ENCODE measurements at regions not wholly inside any gene's neighbourhood (a gene's known extent, or its start where the extent isn't known, plus 50 kb on each side); places are given as distances from the start of the nearest gene placed in this dataset.

- FAIRE-seq (no peak), DNase-seq (ENCODE audit: low read depth) (no peak)
- no peaks in the 10 kb centered on the region for H3K9me3 ChIP-seq (ENCODE audit: insufficient read depth, low read depth, low read length)
- H2AFZ ChIP-seq (ENCODE audit: low read depth, low read length): no peak overlapping the region
- peaks cover 41% of the 10 kb centered on the region for H3K27me3 Mint-ChIP-seq (ENCODE audit: low read depth, unreplicated experiment)
- peaks cover 4% of the 10 kb centered on the region for H3K9me3 Mint-ChIP-seq (ENCODE audit: unreplicated experiment)
- H3K79me2 ChIP-seq (ENCODE audit: insufficient read depth, low read length): no peaks in the 10 kb centered on the region
- no peak overlapping the region for H3K27ac Mint-ChIP-seq (ENCODE audit: unreplicated experiment)
- no peaks in the 10 kb centered on the region for H3K36me3 ChIP-seq (ENCODE audit: insufficient read depth, low read length)
- no peak overlapping the region for H3K4me3 Mint-ChIP-seq (ENCODE audit: unreplicated experiment)
- H3K9ac ChIP-seq (ENCODE audit: low read length): no peak overlapping the region
- H4K20me1 ChIP-seq (ENCODE audit: insufficient read depth, low read length): no peaks in the 10 kb centered on the region
- no peak overlapping the region for H3K27ac ChIP-seq (ENCODE audit: low read depth, low read length)
- H3K4me1 Mint-ChIP-seq (ENCODE audit: low read depth, unreplicated experiment): peaks cover 1% of the 10 kb centered on the region
- H3K4me1 ChIP-seq (ENCODE audit: insufficient read depth, low read length): no peaks in the 10 kb centered on the region
- no peaks in the 10 kb centered on the region for H3K27me3 ChIP-seq (ENCODE audit: insufficient read depth, low read length)
- no peak overlapping the region for H3K4me2 ChIP-seq (ENCODE audit: low read length)
- H3K36me3 Mint-ChIP-seq (ENCODE audit: low read depth, unreplicated experiment): no peaks in the 10 kb centered on the region
- H3K4me3 ChIP-seq (ENCODE audit: insufficient read depth, low read depth, low read length): no peak overlapping the region
- TF ChIP-seq, protein P1, sequence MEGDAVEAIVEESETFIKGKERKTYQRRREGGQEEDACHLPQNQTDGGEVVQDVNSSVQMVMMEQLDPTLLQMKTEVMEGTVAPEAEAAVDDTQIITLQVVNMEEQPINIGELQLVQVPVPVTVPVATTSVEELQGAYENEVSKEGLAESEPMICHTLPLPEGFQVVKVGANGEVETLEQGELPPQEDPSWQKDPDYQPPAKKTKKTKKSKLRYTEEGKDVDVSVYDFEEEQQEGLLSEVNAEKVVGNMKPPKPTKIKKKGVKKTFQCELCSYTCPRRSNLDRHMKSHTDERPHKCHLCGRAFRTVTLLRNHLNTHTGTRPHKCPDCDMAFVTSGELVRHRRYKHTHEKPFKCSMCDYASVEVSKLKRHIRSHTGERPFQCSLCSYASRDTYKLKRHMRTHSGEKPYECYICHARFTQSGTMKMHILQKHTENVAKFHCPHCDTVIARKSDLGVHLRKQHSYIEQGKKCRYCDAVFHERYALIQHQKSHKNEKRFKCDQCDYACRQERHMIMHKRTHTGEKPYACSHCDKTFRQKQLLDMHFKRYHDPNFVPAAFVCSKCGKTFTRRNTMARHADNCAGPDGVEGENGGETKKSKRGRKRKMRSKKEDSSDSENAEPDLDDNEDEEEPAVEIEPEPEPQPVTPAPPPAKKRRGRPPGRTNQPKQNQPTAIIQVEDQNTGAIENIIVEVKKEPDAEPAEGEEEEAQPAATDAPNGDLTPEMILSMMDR (IDR thresholded peaks at IDR 0.05; ENCODE audit: insufficient read depth, low read depth, low read length): no peak
- no peak for TF ChIP-seq EZH2 (IDR thresholded peaks at IDR 0.05; ENCODE audit: insufficient read depth, low read length)
Measured at GRCh38 chr19:32200312-32201038, 144.9 kb upstream of the ZNF507 start.

GRCh38 chr19:32201211-32201610, 144.2 kb upstream of the ZNF507 start:
- peaks cover 34% of the 10 kb centered on the region for H3K27me3 Mint-ChIP-seq (ENCODE audit: low read depth, unreplicated experiment)
- H3K9me3 Mint-ChIP-seq (ENCODE audit: unreplicated experiment): peaks cover 4% of the 10 kb centered on the region
- no peak overlapping the region for H3K27ac Mint-ChIP-seq (ENCODE audit: unreplicated experiment)
- H2AFZ ChIP-seq (ENCODE audit: low read depth, low read length): no peak overlapping the region
- H3K4me1 Mint-ChIP-seq (ENCODE audit: low read depth, unreplicated experiment): peaks cover 1% of the 10 kb centered on the region
- no peak overlapping the region for H3K4me3 Mint-ChIP-seq (ENCODE audit: unreplicated experiment)
- no peaks in the 10 kb centered on the region for H3K79me2 ChIP-seq (ENCODE audit: insufficient read depth, low read length)
- DNase-seq (ENCODE audit: low read depth) (no peak), FAIRE-seq (no peak)
- H3K9ac ChIP-seq (ENCODE audit: low read length): no peak overlapping the region
- no peak overlapping the region for H3K4me2 ChIP-seq (ENCODE audit: low read length)
- no peak overlapping the region for H3K4me3 ChIP-seq (ENCODE audit: insufficient read depth, low read depth, low read length)
- no peaks in the 10 kb centered on the region for H3K36me3 ChIP-seq (ENCODE audit: insufficient read depth, low read length)
- no peak for TF ChIP-seq EZH2 (IDR thresholded peaks at IDR 0.05; ENCODE audit: insufficient read depth, low read length)
- TF ChIP-seq, protein P1 (IDR thresholded peaks at IDR 0.05; ENCODE audit: insufficient read depth, low read depth, low read length): no peak
- H3K36me3 Mint-ChIP-seq (ENCODE audit: low read depth, unreplicated experiment): no peaks in the 10 kb centered on the region
- no peak overlapping the region for H3K27ac ChIP-seq (ENCODE audit: low read depth, low read length)
- no peaks in the 10 kb centered on the region for H3K27me3 ChIP-seq (ENCODE audit: insufficient read depth, low read length)
- no peaks in the 10 kb centered on the region for H3K9me3 ChIP-seq (ENCODE audit: insufficient read depth, low read depth, low read length)
- no peaks in the 10 kb centered on the region for H3K4me1 ChIP-seq (ENCODE audit: insufficient read depth, low read length)
- no peaks in the 10 kb centered on the region for H4K20me1 ChIP-seq (ENCODE audit: insufficient read depth, low read length)

- H3K4me3 ChIP-seq (ENCODE audit: insufficient read depth, low read depth, low read length): no peak overlapping the region
- no peak overlapping the region for H3K9ac ChIP-seq (ENCODE audit: low read length)
- no peak overlapping the region for H2AFZ ChIP-seq (ENCODE audit: low read depth, low read length)
- no peak overlapping the region for H3K4me2 ChIP-seq (ENCODE audit: low read length)
- H3K36me3 ChIP-seq (ENCODE audit: insufficient read depth, low read length): no peaks in the 10 kb centered on the region
- Mint-ChIP-seq H3K27ac (ENCODE audit: unreplicated experiment) (no peak overlapping the region), H3K4me1 (ENCODE audit: low read depth, unreplicated experiment) (peaks cover 1% of the 10 kb centered on the region), H3K9me3 (ENCODE audit: unreplicated experiment) (peaks cover 4% of the 10 kb centered on the region), H3K4me3 (ENCODE audit: unreplicated experiment) (no peak overlapping the region), H3K27me3 (ENCODE audit: low read depth, unreplicated experiment) (peaks cover 30% of the 10 kb centered on the region), H3K36me3 (ENCODE audit: low read depth, unreplicated experiment) (no peaks in the 10 kb centered on the region)
- no peaks in the 10 kb centered on the region for H3K9me3 ChIP-seq (ENCODE audit: insufficient read depth, low read depth, low read length)
- H3K27ac ChIP-seq (ENCODE audit: low read depth, low read length): no peak overlapping the region
- no peak for FAIRE-seq
- no peak for TF ChIP-seq EZH2 (IDR thresholded peaks at IDR 0.05; ENCODE audit: insufficient read depth, low read length)
- TF ChIP-seq, protein P1 (IDR thresholded peaks at IDR 0.05; ENCODE audit: insufficient read depth, low read depth, low read length): no peak
- no peak for DNase-seq (ENCODE audit: low read depth)
- no peaks in the 10 kb centered on the region for H3K79me2 ChIP-seq (ENCODE audit: insufficient read depth, low read length)
- no peaks in the 10 kb centered on the region for H3K4me1 ChIP-seq (ENCODE audit: insufficient read depth, low read length)
- no peaks in the 10 kb centered on the region for H4K20me1 ChIP-seq (ENCODE audit: insufficient read depth, low read length)
- no peaks in the 10 kb centered on the region for H3K27me3 ChIP-seq (ENCODE audit: insufficient read depth, low read length)
Measured at GRCh38 chr19:32201636-32202051, 143.8 kb upstream of the ZNF507 start.

Data from astrocyte (in vitro differentiated cells and primary cell).